ENCODE measurements at regions not wholly inside any gene's neighbourhood (a gene's known extent, or its start where the extent isn't known, plus 50 kb on each side); places are given as distances from the start of the nearest gene placed in this dataset.

GRCh38 chr6:3571836-3572235 is 115.0 kb upstream of the SLC22A23 start (continued):
- TF ChIP-seq USF2 (CRISPR knock-in tag; IDR thresholded peaks at IDR 0.05) (no peak), E2F4 (CRISPR knock-in tag; IDR thresholded peaks at IDR 0.05; ENCODE audit: borderline replicate concordance, low read depth) (no peak), SMAD3 (CRISPR knock-in tag; IDR thresholded peaks at IDR 0.05; ENCODE audit: borderline replicate concordance) (no peak), NR3C1 (CRISPR knock-in tag; conservative IDR thresholded peaks at IDR 0.05; ENCODE audit: low read depth) (no peak), NFE2L1 (CRISPR knock-in tag; IDR thresholded peaks at IDR 0.05) (no peak), GRHL2 (CRISPR knock-in tag; IDR thresholded peaks at IDR 0.05; ENCODE audit: insufficient replicate concordance, severe bottlenecking) (no peak), STAT6 (CRISPR knock-in tag; conservative IDR thresholded peaks at IDR 0.05; ENCODE audit: low read depth) (no peak), PREB (CRISPR knock-in tag; IDR thresholded peaks at IDR 0.05; ENCODE audit: borderline replicate concordance) (no peak), FOXP1 (CRISPR knock-in tag; IDR thresholded peaks at IDR 0.05; ENCODE audit: borderline replicate concordance) (no peak)

GRCh38 chr6:3571250-3571681 is 114.4 kb upstream of the SLC22A23 start:
- no peak for ATAC-seq
- no peak for DNase-seq (ENCODE audit: low spot score)
- POLR2A ChIA-PET = no interaction called here
- peaks cover 8% of the 10 kb centered on the region for H3K4me1 Mint-ChIP-seq
- CTCF ChIA-PET = no interaction called here
- no peaks in the 10 kb centered on the region; the same call in none of the 2 replicates for H3K27me3 Mint-ChIP-seq (ENCODE audit: low read depth)
- no peak overlapping the region for H3K4me3 Mint-ChIP-seq
- no peaks in the 10 kb centered on the region for H3K9me3 Mint-ChIP-seq
- TF ChIP-seq MXD4 (CRISPR knock-in tag; IDR thresholded peaks at IDR 0.05; ENCODE audit: borderline replicate concordance) (no peak), NR3C1 (CRISPR knock-in tag; conservative IDR thresholded peaks at IDR 0.05; ENCODE audit: low read depth) (no peak), MLX (CRISPR knock-in tag; IDR thresholded peaks at IDR 0.05) (no peak), ZNF416 (CRISPR knock-in tag; IDR thresholded peaks at IDR 0.05) (no peak), EMX1 (CRISPR knock-in tag; IDR thresholded peaks at IDR 0.05) (no peak), ZNF425 (CRISPR knock-in tag; conservative IDR thresholded peaks at IDR 0.05) (no peak), JUN (CRISPR knock-in tag; IDR thresholded peaks at IDR 0.05) (no peak), ELF4 (CRISPR knock-in tag; IDR thresholded peaks at IDR 0.05; ENCODE audit: low read depth) (no peak), RORB (CRISPR knock-in tag; IDR thresholded peaks at IDR 0.05) (no peak), HMGXB4 (CRISPR knock-in tag; IDR thresholded peaks at IDR 0.05) (no peak), ATF3 (CRISPR knock-in tag; conservative IDR thresholded peaks at IDR 0.05) (no peak)
- H3K36me3 Mint-ChIP-seq = no peaks in the 10 kb centered on the region
- H3K27ac Mint-ChIP-seq = no peak overlapping the region

All from WTC11 (cell line).